ENCODE measurements at regions not wholly inside any gene's neighbourhood (a gene's known extent, or its start where the extent isn't known, plus 50 kb on each side); places are given as distances from the start of the nearest gene placed in this dataset.

DNA sequence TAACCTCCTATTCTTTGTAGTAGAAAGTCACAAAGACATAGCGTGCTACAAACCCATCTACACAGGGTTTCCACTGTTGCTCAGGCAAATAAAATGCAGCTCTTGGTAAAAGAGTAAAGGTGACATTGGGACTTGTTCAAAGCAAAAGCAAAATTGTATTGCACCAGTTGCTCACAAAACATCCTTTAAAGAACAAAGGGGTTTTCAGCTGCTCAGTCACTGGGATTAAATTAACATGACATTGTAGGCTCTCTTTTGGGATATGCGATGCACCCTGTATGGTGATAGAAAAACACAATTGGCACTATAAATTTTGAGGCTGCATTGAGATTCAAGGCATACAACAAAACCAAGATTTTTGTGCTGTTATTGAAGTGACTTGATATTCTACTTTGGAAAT is 447.3 kb upstream of the CNTN3 start:
- TF ChIP-seq, protein P1, sequence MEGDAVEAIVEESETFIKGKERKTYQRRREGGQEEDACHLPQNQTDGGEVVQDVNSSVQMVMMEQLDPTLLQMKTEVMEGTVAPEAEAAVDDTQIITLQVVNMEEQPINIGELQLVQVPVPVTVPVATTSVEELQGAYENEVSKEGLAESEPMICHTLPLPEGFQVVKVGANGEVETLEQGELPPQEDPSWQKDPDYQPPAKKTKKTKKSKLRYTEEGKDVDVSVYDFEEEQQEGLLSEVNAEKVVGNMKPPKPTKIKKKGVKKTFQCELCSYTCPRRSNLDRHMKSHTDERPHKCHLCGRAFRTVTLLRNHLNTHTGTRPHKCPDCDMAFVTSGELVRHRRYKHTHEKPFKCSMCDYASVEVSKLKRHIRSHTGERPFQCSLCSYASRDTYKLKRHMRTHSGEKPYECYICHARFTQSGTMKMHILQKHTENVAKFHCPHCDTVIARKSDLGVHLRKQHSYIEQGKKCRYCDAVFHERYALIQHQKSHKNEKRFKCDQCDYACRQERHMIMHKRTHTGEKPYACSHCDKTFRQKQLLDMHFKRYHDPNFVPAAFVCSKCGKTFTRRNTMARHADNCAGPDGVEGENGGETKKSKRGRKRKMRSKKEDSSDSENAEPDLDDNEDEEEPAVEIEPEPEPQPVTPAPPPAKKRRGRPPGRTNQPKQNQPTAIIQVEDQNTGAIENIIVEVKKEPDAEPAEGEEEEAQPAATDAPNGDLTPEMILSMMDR (conservative IDR thresholded peaks at IDR 0.05; ENCODE audit: low read depth, low read length), result no peak
- no peaks in the 10 kb centered on the region for H3K36me3 ChIP-seq (ENCODE audit: insufficient read depth)

DNA sequence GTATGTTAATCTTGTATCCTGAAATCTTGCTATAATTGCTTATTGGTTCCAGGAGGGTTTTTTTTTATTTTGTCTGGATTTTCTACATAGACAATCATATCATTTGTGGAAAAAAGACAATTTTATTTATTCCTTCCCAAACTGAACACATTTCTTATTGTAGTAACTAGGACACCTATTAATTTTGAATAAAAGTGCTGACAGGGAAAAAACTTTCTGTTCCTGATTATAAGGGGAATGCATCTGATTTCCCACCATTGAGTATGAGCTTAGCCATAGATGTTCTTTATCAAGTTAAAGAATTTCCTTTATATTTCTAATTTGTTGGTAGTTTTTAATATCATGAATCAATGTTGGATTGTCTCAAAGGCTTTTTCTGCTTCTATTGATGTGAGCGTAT is 460.7 kb upstream of the CNTN3 start:
- Histone ChIP-seq H3K4me1 (ENCODE audit: low read depth, poor library complexity, severe bottlenecking) (no peaks in the 10 kb centered on the region), H2AFZ (ENCODE audit: low read depth) (no peak overlapping the region), H3K4me3 (IDR thresholded peaks at IDR 0.05; ENCODE audit: insufficient read depth, low read depth, low read length) (no peak overlapping the region), H3K36me3 (ENCODE audit: insufficient read depth) (no peaks in the 10 kb centered on the region), H3K79me2 (ENCODE audit: insufficient read depth, low read depth) (no peaks in the 10 kb centered on the region), H3K9ac (no peak overlapping the region), H3K27me3 (ENCODE audit: insufficient read depth, low read depth) (no peaks in the 10 kb centered on the region), H3K4me2 (no peak overlapping the region), H4K20me1 (ENCODE audit: insufficient read depth) (no peaks in the 10 kb centered on the region), H3K27ac (no peak overlapping the region)
- TF ChIP-seq, protein P1 (conservative IDR thresholded peaks at IDR 0.05; ENCODE audit: low read depth, low read length), result no peak

More for the DNA sequence above, 447.3 kb upstream of the CNTN3 start:
- Histone ChIP-seq H2AFZ (ENCODE audit: low read depth) (no peak overlapping the region), H3K27me3 (ENCODE audit: insufficient read depth, low read depth) (no peaks in the 10 kb centered on the region), H3K4me2 (no peak overlapping the region), H3K27ac (no peak overlapping the region), H4K20me1 (ENCODE audit: insufficient read depth) (no peaks in the 10 kb centered on the region), H3K4me1 (ENCODE audit: low read depth, poor library complexity, severe bottlenecking) (no peaks in the 10 kb centered on the region), H3K9ac (no peak overlapping the region), H3K4me3 (IDR thresholded peaks at IDR 0.05; ENCODE audit: insufficient read depth, low read depth, low read length) (no peak overlapping the region), H3K79me2 (ENCODE audit: insufficient read depth, low read depth) (no peaks in the 10 kb centered on the region)

DNA sequence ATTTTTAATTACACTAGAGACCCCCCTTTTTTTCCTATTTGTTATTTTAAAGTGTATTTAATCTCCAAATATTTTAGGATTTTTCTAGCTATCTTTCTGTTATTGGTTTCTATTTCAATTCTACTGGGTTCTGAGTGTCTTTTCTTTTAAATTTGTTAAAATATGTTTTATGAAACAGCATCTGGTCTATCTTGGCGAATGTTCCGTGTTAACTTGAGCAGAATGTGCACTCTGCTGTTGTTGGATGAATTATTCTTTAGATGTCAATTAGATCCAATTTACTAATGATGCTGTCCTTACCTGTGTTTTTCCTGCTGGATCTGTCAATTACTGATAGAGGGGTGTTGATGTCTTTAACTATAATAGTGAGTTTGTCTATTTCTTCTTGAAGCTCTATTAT is 462.0 kb upstream of the CNTN3 start:
- Histone ChIP-seq H3K4me1 (ENCODE audit: low read depth, poor library complexity, severe bottlenecking) (no peaks in the 10 kb centered on the region), H3K27me3 (ENCODE audit: insufficient read depth, low read depth) (no peaks in the 10 kb centered on the region), H4K20me1 (ENCODE audit: insufficient read depth) (no peaks in the 10 kb centered on the region), H3K36me3 (ENCODE audit: insufficient read depth) (no peaks in the 10 kb centered on the region), H3K27ac (no peak overlapping the region), H2AFZ (ENCODE audit: low read depth) (no peak overlapping the region), H3K4me2 (no peak overlapping the region), H3K4me3 (IDR thresholded peaks at IDR 0.05; ENCODE audit: insufficient read depth, low read depth, low read length) (no peak overlapping the region), H3K79me2 (ENCODE audit: insufficient read depth, low read depth) (no peaks in the 10 kb centered on the region), H3K9ac (no peak overlapping the region)
- TF ChIP-seq, protein P1 (conservative IDR thresholded peaks at IDR 0.05; ENCODE audit: low read depth, low read length), result no peak

DNA sequence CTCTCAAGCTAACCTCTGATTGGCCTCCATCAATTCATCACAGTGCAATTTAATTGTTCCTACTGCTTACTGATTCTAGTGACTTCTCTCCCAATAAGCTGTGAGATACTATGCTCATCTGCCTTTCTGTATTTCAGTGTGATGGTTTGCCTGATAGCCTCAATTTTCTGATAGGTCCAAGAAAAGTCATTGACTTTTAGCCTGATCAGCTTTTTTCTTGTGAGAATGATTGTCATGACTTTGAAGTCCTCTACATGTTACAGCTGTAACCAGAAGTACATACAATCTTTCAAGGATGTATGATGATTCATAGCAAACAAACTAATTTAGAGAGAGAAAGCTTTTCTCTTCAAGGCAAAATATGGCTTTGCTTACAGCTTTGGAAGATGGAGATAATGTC is 463.8 kb upstream of the CNTN3 start:
- TF ChIP-seq, protein P1 (conservative IDR thresholded peaks at IDR 0.05; ENCODE audit: low read depth, low read length), result no peak

More for the DNA sequence above, 463.8 kb upstream of the CNTN3 start:
- H3K4me2 ChIP-seq, result no peak overlapping the region
- H4K20me1 ChIP-seq (ENCODE audit: insufficient read depth), result no peaks in the 10 kb centered on the region
- H2AFZ ChIP-seq (ENCODE audit: low read depth), result no peak overlapping the region
- H3K9ac ChIP-seq, result no peak overlapping the region
- no peak overlapping the region for H3K27ac ChIP-seq
- no peaks in the 10 kb centered on the region for H3K4me1 ChIP-seq (ENCODE audit: low read depth, poor library complexity, severe bottlenecking)
- H3K36me3 ChIP-seq (ENCODE audit: insufficient read depth), result no peaks in the 10 kb centered on the region
- no peaks in the 10 kb centered on the region for H3K79me2 ChIP-seq (ENCODE audit: insufficient read depth, low read depth)
- no peaks in the 10 kb centered on the region for H3K27me3 ChIP-seq (ENCODE audit: insufficient read depth, low read depth)
- no peak overlapping the region for H3K4me3 ChIP-seq (IDR thresholded peaks at IDR 0.05; ENCODE audit: insufficient read depth, low read depth, low read length)
